ENCODE measurements at regions not wholly inside any gene's neighbourhood (a gene's known extent, or its start where the extent isn't known, plus 50 kb on each side); places are given as distances from the start of the nearest gene placed in this dataset.

- no peak for TF ChIP-seq POLR2A (IDR thresholded peaks at IDR 0.05)
- no peak for TF ChIP-seq CTCF (IDR thresholded peaks at IDR 0.05)
Measured at GRCh38 chr5:110045158-110045557, 355.4 kb downstream of the MAN2A1 start.
